HG02870 (cell line): ENCODE measurements at regions not wholly inside any gene's neighbourhood (a gene's known extent, or its start where the extent isn't known, plus 50 kb on each side); places are given as distances from the start of the nearest gene placed in this dataset.

ENCODE experiments used
- ATAC-seq: cut with Tn5 transposase; IDR thresholded peaks from one replicate; pipeline ENCODE4 v1.9.1; 2021; ENCODE audit warnings: mild to moderate bottlenecking, moderate library complexity; ENCODE audit not compliant: unreplicated experiment

DNA sequence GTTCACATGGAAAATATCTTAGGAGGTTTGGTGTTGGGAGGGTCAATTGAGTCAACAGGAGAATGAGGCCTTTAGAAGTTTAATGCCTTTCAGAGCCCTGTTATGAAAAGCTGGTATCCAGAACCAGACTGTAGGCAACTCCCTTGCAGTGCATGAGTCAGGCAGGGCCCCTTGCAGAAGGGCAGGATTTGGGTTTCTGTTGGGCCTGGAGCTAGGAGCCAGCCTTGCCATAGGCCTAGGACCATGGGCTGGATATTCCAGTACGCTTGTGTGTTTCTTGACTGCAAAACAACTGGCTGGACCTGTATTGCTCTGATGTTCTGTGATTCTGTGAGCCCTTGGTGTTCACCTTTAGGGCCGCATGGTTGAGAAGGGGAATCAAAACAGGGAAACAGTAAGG lies 121.8 kb upstream of the ADRA1D start:
- ATAC-seq: no peak

DNA sequence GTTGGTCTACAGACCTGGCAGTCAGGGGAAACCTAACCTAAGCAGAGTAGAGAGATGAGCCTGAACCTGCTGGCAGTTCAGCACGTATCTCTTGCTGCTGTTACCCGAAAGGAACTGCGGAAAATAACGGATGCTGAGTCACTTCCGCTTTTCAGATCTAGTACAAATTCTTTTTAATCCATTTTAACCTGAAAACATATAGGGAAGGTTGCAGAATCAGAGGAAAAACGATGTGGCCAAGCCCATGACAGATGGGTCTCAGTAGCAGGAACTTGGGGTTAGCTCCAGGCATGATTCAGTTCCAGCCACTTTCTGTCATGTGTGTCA lies 120.7 kb upstream of the ADRA1D start:
- ATAC-seq: no peak

DNA sequence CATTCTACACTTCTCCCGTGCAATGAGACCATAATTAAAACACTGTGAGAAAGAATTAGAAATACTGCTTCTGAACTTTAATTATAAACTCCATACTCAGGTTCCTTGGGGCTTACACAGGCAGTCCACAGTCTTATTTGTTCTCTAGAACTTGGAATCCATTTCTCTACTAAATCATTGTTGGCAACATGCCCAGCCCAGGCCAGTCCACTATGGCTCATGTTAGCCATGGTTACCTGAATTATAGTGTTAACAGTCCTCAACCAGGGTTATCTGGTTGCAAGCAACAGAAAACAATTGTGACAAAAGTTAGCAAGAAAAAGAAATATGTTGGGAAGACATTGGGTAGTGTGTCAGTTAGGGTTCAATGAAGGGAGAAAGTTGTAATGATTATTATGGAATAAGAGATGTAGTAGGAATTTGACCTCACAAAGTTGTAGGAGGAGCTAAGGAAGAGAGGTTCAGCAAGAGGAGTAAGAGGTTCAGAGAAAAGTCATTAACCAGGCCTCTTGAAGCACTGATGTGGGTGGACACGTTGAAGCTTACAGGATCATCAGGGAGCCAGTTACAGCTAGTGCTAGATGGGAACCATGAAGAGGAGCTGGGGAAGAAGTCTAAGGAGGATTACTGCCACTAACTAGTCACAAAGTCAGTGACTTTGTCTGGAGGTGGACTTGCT lies 120.2 kb upstream of the ADRA1D start:
- no peak for ATAC-seq

DNA sequence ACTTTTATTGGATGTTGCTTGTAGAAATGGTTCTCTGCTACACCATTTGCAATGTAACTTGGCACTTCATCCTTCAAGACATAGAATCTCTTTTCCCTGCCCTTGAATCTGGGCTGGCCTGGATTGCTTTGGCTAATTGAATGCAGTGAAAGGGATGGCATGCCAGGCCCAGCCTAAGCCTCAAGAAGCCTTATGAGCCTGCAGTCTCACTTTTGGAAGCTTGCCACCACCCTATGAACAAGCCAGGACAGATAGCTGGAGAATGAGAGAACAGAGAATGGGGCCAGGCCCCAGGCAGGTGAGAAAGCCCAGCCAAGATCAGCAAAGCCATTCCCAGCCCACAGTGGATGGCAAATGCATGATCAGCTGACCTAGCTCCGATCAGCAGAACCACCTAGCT lies 117.0 kb upstream of the ADRA1D start:
- ATAC-seq: no peak

DNA sequence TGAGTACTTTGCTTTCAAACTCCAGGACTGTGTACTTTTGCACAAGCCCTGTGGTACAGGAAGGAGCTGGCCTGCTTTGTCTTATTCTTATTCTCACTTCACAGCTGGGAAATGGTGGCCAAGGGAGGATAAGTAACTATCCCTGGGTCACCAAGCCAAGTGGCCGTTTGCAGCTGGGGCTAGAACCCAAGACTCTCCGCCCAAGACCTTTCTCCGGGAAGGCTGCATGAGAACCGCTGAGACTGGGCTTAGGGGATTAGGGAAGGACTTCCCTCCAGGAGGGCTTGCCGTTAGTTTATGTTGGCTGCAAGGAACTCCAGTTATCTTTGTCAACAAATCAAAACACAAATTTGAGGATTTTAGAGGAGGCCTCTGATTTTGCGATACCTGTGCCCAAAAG lies 109.5 kb upstream of the ADRA1D start:
- no peak for ATAC-seq

DNA sequence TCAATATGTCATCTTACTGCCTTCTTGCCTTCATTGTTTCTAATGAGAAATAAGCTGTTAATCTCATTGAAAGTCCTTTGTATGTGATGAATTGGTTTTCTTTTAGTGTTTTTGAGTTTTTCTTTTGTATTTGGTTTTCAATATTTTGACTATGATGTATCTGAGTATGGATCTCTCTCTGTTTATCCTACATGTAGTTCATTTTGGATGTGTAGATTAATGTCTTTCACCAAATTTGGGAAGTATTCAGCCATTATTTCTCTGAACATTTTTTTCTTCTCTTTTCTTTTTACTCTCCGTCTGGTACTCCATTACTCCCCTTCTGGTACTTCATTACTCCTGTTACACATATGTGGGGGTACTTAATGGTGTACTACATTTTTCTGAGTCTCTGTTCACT lies 103.3 kb upstream of the ADRA1D start:
- ATAC-seq: no peak

DNA sequence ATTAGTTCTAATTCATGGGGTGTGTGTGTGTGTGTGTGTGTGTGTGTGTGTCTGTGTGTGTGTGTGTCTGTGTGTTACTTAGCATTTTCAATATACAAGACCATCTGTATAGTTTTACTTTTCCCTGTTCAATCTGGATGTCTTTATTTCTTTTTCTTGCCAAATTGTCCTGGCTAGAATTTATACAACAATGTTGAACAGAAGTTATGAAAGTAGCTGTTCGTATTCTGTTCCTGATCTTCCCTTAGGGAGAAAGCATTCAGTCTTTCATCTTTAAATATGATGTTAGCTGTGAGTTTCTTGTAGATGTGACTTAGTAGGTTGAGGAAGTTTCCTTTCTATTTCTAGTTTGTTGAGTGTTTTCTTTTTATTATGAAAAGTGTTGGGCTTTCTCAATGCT lies 101.0 kb upstream of the ADRA1D start:
- ATAC-seq: no peak

DNA sequence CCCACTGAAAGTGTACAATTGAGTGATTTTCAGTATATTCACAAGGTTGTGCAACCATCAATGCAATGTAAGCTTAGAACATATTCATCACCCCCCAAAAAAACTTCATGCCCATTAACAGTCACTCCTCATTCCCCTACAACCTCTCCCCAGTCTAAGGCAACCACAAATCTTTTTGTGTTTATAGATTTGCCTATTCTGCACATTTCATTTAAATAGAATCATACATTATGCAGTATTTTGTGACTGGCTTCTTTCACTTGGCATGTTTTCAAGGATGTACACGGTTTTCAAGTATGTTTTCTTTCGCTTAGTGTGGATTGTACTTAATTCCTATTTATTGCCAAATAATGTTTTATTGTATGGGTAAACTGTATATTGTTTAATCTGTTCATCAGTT lies 95.6 kb upstream of the ADRA1D start:
- ATAC-seq: no peak

DNA sequence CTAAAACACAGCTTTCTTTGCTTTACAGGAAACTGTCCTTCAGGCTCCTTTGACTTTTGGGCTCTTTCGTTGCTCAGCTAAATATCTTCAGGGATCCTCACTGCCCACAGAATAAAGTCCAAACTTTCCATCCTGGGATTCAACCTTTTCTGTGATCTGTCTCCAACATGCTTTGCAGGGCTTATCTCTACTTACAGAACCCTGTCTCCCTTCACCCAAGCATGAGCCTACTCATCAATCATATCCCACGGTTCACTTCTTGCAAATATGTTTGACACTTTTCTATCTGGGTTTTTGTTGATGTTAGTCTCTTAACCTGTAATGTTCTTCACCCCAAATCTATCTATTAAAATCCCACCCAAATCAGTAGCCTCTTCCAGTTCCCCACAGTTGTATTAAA lies 93.5 kb upstream of the ADRA1D start:
- ATAC-seq: no peak

DNA sequence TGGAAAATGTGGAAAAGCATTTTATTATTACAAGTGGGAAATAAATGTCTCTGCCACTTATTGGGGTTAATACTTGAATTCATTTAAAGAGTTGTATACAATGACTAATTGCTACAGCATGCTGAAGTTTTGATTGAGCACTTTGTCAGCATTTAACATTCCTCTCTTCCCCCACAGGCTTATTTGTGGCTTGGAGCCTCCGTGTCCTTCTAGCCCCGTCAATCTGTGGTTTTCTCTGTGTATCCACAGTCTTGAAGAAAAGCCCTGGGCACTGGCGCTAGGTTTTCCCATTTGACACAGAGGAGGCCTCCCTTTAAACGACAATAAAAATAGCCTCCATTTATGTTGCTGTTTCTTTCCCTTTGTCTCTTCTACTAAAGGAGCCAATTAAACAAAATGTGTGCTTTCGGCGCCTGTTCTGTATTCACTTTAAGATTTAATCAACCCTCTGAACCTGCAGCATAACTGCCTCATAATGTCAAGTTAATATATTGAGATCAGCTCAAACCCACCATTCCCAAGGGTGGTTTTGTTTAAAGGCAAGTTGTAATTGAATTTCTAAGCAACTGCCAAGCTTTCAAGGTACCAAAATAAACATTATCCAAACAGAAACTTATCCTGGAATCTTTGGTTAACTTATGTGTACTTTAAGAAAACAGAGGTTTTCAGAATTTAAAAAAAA lies 92.9 kb upstream of the ADRA1D start:
- ATAC-seq: no peak

DNA sequence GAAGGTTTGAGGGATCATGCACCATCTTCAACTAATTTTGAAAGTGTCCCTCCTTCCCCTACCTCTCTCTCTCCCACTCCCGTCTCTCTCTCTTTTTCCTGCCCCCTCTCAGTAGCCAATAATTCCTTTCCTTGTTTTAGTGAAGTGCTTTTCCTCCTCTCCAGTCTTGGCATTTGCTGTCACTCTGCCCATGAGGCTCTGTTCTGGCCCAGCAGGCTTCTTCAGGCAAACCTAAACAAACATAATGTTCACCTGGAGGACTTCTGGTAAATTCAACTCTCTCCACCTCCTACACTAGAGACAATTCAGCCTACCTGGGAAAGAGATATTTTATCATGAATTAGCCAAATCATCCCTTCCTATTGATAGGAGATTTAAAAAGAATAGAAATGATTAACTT lies 86.6 kb upstream of the ADRA1D start:
- ATAC-seq: no peak

DNA sequence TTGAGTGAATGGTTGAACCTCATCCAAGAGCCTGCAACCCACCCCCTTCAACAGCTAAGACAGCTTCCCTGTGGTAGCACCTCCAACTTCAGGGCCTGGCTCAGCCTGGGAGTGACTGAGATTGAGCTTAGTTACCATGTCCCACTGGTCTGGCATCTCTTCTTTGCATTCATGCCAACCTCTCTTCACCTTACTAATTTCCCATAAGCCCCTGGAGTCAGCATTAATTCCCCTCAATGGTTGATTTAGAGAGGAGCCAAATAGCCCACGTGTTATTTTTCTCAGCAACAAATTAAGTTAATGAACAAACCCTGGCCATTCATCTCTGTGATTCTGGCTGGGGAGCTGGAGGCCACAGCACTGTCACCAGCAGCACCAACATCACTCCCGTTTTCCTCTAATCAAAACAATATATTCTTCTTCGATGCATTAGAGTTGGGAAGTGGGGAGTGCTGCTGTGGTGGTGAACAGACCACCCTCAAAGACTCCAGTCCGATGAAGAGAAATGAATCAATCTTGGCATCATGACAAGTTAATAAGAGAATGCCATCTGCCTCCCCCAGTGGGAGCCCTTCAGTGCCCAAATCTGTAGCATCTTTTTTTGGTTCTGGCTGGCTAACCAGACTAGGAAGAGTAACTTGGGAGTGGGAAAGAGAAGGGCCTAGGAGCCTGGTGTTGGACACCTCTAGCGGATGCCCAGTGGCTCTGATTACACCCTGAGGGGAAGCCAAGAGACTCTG lies 83.2 kb upstream of the ADRA1D start:
- no peak for ATAC-seq

DNA sequence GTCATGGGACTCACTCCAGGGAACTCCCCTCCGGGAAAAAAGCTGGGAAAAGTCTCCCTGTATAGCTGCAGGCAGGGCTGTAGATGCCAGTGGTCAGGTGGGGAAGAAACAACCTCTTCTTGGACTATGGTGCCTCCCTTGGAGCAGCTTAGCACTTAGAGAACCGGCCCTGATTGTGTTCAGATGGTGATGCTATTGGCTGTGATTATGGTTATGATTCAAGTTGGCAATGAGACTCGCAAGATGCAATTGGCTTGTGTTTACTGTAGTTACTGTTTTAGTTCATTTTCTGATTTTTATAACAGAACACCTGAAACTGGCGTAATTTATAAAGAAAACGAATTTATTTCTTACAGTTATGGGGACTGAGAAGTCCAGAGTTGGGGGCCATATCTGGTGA lies 80.9 kb upstream of the ADRA1D start:
- ATAC-seq: no peak

DNA sequence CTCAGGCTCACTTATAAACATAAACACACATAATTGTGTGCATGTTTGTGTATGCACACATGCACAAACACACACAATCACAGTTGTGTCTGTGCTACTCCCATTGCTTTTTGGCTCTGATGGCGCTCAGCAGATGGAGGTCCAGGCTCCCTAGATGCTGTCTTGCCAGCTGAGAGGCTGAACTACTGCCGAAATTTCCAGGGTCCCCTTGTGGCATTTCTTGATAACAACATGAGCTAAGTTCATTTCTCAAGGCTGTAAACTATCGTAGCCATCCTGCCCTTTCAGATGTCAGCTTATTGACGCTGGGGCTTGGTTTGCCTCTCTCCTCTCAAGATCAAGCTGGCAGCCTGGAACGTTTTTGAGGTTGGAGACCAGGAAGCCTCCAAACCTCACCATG lies 80.1 kb upstream of the ADRA1D start:
- no peak for ATAC-seq

DNA sequence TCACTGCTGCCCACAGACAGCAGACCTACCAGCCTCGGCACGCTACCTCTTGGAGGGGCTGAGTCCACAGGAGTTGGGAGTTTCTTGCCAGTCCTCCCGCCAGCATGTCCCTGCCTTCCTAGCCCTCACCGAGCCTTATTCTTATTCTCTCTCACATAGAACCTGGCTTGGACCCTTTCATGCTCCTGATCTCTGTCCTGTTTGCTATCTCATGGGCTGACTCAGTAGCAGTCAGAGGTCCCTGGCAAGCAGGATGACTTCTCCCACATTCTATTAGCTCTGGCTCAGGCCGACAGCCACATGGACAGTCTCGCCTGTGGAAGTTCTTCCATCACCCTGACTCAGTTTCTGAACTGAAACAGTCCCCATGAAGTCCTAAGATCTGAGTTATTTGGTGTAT lies 79.5 kb upstream of the ADRA1D start:
- no peak for ATAC-seq

DNA sequence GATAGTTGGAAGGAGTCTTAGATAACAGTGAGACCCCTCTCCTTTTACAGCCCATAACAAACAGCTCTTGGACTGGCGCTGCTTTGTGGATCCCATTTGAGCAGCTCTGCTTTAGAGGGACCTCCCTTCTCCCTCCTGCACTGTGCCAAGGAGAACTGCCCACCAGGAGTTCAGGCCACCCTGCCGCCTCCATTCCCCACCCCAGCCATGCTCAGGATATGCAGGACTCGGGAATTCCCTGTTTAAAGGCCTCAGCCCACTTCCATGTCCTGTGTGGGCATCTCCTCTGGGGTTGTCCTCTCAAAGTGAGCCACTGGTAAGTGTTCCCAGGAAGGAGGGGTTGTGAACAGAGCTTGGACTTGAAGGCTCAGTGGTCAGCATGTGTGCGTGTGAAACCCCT lies 78.9 kb upstream of the ADRA1D start:
- ATAC-seq: no peak

DNA sequence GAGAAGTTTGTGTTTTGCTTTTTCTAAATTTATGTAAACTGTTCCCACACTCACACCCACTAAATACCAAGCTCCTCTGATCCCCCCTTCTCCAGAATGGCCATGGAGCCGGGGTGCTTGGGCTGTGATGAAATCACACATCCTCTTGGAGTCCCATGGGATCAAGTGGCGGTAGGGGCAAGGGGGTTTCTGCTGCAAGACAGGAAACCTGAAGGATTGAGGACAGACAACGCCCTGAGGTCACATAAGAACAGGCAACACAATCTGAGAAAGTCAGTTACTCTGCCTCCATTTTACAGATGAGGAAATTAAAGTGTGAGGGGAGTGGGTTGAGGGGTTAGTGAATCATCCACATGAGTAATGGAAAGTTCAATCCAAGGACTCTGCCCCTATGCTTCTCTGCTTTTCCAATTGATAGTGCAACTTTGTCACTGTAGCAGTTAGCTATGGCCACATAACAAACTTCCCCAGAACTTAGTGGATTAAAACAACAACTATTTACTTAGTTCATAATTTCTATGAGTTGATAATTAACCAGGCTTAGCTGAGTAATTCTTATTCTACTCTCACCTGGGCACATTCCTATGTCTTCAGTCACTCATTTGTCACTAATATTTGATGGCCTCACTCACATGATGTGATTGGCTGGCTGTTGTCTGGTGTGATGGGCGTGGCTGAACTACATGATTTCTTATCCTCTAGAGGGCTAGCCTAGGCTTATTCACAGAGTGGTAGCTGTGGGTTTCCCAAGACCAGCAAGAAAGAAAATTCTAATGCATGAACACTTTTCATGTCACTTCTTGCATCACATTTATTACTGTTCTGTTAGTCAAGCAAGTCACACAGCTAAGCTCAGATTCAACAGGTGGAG lies 77.3 kb upstream of the ADRA1D start:
- no peak for ATAC-seq

DNA sequence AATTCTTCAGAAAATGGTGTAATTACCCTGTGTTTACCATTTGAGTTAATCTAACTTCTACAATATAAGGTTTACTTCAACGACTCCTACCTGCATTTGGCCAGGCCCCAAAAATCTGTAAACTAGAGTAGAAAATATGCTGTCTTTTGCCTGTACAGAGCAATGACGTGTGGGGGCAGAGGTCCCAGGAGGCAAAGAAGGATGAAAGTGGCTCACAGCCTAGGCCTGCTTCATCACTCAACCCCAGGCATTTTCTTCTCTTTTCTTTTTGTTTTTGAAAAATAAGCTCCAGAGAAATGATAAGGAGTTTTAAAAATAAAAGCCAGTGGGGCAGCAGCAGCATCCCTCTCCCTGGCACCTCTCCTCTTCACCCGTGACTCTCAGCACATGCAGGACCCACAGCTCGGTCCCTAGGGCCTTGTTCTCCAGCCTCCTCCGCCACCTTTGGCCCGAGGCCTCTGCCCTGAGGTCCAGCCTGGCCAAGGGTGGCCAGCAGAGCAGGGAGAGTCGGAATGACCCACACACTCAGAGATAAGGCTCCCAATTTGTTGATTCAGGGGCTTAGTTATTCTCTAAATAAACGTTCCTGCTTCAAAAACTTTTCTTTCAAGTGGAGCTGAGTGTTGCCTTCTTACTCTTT lies 76.6 kb upstream of the ADRA1D start:
- no peak for ATAC-seq

DNA sequence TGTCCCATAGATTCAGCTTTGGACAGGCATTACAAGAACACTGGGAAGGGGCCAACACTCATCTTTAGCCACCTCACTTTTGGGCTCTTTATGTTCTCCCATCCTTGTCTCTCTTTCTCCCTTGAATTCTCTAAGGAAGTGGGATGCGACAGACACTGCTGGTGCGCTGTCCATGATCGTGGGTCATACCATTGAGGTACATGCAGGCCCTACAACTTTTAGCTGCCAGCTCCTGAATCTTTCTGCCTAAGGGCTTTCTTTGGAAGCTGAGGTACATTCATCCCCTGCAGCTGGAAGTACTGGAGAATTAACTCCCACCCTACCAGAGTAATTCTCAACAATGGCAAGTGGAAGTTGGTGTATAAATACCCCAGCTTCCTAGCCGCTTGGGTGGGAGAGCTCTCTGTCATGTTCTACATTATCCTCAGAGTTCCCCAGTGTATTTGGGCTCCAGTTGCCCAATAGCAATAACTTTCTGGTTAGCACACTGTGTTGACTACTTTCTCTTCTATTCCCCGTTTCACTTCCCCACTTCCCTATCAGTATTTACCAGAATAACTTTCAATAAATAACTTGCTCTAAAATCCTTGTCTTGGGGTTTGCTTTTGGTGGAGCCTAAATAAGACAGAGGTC lies 75.6 kb upstream of the ADRA1D start:
- ATAC-seq: no peak

DNA sequence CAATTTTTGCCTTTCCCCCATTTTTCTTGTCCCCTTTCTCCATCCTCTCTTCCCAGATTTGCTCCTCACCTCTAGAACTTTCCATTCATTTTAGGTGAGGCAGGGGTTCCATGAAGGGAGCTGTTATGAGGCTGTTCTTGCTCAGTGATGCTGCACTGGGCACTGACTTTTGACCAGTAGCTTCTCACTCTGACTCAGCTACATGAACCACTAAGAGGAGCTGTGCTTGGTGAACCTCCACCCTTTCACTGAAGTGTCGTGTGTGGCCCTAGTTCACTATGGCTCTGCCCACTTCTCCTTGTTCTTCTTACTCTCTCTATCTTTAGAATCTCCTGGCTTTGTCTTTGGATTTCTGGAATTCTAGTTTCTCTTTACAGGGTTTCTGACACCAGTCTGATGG lies 73.4 kb upstream of the ADRA1D start:
- ATAC-seq: no peak

DNA sequence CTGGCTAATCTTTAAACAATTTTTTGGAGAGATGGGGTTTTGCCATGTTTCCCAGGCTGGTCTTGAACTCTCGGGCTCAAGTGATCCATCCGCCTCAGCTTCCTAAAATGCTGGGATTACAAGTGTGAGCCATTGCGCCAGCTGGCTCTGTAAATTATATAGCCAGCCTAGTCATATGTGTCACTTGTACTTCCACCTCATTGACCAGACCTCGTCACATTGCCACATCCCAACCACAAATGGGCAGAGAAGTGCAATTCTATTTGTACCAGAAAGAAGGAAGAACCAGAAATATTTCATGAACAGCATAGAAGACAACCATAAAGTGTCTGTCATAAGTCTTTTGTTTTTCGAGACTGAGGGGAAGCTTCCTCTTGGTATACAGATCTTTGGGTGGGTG lies 71.2 kb upstream of the ADRA1D start:
- ATAC-seq: no peak
